ENCODE measurements at regions not wholly inside any gene's neighbourhood (a gene's known extent, or its start where the extent isn't known, plus 50 kb on each side); places are given as distances from the start of the nearest gene placed in this dataset.
A peak's percentile ranks its signal among the peaks of the same experiment; 100 is the strongest.

DNA sequence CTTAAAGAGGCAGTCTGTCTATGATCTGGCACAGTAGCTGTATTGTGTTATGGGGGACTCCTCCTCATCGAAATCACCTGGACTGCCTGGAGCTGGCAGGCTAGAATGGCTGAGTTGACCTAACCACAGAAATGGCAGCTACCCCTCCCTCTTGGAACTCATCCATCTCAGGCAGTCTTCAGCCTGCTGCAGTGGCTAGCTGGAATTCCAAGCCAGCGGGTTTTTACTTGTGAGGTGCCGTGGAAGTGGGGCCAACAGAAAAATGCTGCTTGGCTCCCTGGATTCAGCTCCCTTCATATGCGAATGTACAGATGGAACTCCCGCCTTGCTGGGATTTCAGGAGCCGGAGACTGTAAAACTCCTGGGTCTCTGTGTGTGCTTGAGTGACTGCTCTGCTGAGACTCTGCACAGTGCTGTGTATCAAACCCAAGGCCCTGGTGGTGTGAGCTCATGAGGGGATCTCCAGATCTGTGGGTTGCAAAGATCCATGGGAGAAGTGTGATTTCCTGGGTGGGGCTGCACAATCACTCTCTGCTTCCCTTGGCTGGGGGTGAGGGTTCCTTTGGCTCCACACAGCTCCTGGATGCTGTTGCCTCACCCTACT, 316.9 kb downstream of the CTH start:
- H4K20me1 ChIP-seq (replicated peaks in 1 of 2; ENCODE audit: control insufficient read depth in 1 of 2, insufficient read depth in 2 of 2, low read length in 2 of 2): no peaks in the 10 kb centered on the region
- H2BK5ac ChIP-seq (ENCODE audit: low read depth, low read length): no peak overlapping the region
- H3K9ac ChIP-seq (replicated peaks in 1 of 4; ENCODE audit: extremely low read depth in 1 of 4, low read depth in 3 of 4, low read length in 3 of 4): no peak overlapping the region
- H2BK12ac ChIP-seq (ENCODE audit: low read depth, low read length): no peak overlapping the region
- H3K14ac ChIP-seq (ENCODE audit: insufficient read length): no peak overlapping the region
- H2AK5ac ChIP-seq (ENCODE audit: low read depth, low read length): no peak overlapping the region
- no peak overlapping the region for H3K4ac ChIP-seq (replicated peaks; ENCODE audit: insufficient read length, low read depth, low read length)
- no peak overlapping the region for H3K4me2 ChIP-seq (ENCODE audit: insufficient read depth in 1 of 2, low read depth in 2 of 2, low read length in 2 of 2)
- no peak overlapping the region for H3K56ac ChIP-seq (replicated peaks; ENCODE audit: insufficient read length, low read depth, low read length)
- CTCF ChIA-PET (ENCODE audit: partially characterized antibody): interaction anchor here (1.0 to 4.0 kb wide), 8 partner anchors 8 to 169 kb away, joined by 3 to 21 read pairs (median 4); no protein-coding TSS in a partner anchor
- no peak overlapping the region for H3K18ac ChIP-seq (ENCODE audit: extremely low read depth, low read length)
- peaks cover 0 to 8% of the 10 kb centered on the region in 2 experiments; a peak in 1 of 4 replicates for H3K9me3 ChIP-seq (ENCODE audit: insufficient read depth in 2 of 2, low read depth in 1 of 2, low read length in 1 of 2)
- no peak overlapping the region for H4K5ac ChIP-seq (ENCODE audit: insufficient read length, low read depth, low read length)
- no peak overlapping the region for H2BK120ac ChIP-seq (replicated peaks; ENCODE audit: low read depth, low read length)
- H2BK15ac ChIP-seq (ENCODE audit: low read length): no peak overlapping the region
- peak overlapping the region; percentile 87 for H2AFZ ChIP-seq (ENCODE audit: low read length)
- DNase-seq (ENCODE audit: low read depth in 1 of 2, low spot score in 2 of 2): peak in 1 of 2 experiments; percentile 48
- 65% methylated on average over 6 of the region's 6 CpGs; no CpG with 5 or more reads in 1 of the 2 experiments for WGBS, 2 experiments (ENCODE audit: extremely low coverage in 1 of 2, insufficient coverage in 1 of 2, insufficient read length in 1 of 2, insufficient replicate concordance in 2 of 2, low coverage in 1 of 2, low lambda C conversion rate in 2 of 2, missing lambda C conversion rate in 1 of 2)
- peak; percentile 32 for FAIRE-seq
- H3K79me1 ChIP-seq (ENCODE audit: low read depth, low read length): no peaks in the 10 kb centered on the region
- no peak overlapping the region for H3K23ac ChIP-seq (ENCODE audit: insufficient read length)
- POLR2A ChIA-PET (ENCODE audit: partially characterized antibody): interaction anchor here (0.6 to 1.1 kb wide), 2 partner anchors 45 to 352 kb away, joined by 3 read pairs; partner anchors contain the start of gene ZRANB2
- H3K4me1 ChIP-seq (replicated peaks in 1 of 4; ENCODE audit: control insufficient read depth in 3 of 4, insufficient read depth in 4 of 4, low read length in 3 of 4): peaks cover 0 to 7% (median under 1%) of the 10 kb centered on the region in 4 experiments; a peak in 1 of 7 replicates
- H2BK20ac ChIP-seq (ENCODE audit: low read length): no peak overlapping the region
- H4K8ac ChIP-seq (ENCODE audit: extremely low read depth, insufficient read depth, low read length): no peak overlapping the region
- no peak overlapping the region for H3K4me3 ChIP-seq (ENCODE audit: extremely low read depth in 1 of 4, insufficient read depth in 2 of 4, low read depth in 3 of 4, low read length in 4 of 4)
- no peaks in the 10 kb centered on the region for H3K27me3 ChIP-seq (replicated peaks in 1 of 4; ENCODE audit: control insufficient read depth in 3 of 4, extremely low read depth in 1 of 4, insufficient read depth in 3 of 4, low read length in 3 of 4)
- H3K23me2 ChIP-seq (ENCODE audit: low read depth, low read length): no peaks in the 10 kb centered on the region
- TF ChIP-seq TEAD4 (IDR thresholded peaks at IDR 0.05; ENCODE audit: low read depth, low read length): peak; percentile 63; the same call in 1 of the 2 replicates
- no peak for TF ChIP-seq POLR2AphosphoS5 (IDR thresholded peaks at IDR 0.05; ENCODE audit: low read depth, low read length)
- no peak overlapping the region for H4K91ac ChIP-seq (replicated peaks; ENCODE audit: insufficient read length, low read length)
- no peaks in the 10 kb centered on the region for H3K79me2 ChIP-seq (ENCODE audit: control insufficient read depth in 1 of 2, insufficient read depth in 2 of 2, low read length in 2 of 2)
- H3K27ac ChIP-seq (ENCODE audit: low read depth, low read length): no peak overlapping the region
- no peaks in the 10 kb centered on the region for H3K36me3 ChIP-seq (ENCODE audit: control insufficient read depth in 2 of 4, insufficient read depth in 4 of 4, low read length in 3 of 4)
